Left renal cortex interstitium (tissue), 4 donors: ENCODE measurements at regions not wholly inside any gene's neighbourhood (a gene's known extent, or its start where the extent isn't known, plus 50 kb on each side); places are given as distances from the start of the nearest gene placed in this dataset.
"Not testable (repeated sequence)": the region's sequence is repeated elsewhere in the genome, so short reads cannot be mapped to it uniquely, and the experiment has no call there.

ENCODE experiments used
- DNase-seq, 4 donors: peaks; one replicate each; pipeline ENCODE4 v3.0.0-alpha.2; 2013; ENCODE audit warnings: low read depth in 4 of 4, low spot score in 2 of 4, missing footprints in 1 of 4

DNA sequence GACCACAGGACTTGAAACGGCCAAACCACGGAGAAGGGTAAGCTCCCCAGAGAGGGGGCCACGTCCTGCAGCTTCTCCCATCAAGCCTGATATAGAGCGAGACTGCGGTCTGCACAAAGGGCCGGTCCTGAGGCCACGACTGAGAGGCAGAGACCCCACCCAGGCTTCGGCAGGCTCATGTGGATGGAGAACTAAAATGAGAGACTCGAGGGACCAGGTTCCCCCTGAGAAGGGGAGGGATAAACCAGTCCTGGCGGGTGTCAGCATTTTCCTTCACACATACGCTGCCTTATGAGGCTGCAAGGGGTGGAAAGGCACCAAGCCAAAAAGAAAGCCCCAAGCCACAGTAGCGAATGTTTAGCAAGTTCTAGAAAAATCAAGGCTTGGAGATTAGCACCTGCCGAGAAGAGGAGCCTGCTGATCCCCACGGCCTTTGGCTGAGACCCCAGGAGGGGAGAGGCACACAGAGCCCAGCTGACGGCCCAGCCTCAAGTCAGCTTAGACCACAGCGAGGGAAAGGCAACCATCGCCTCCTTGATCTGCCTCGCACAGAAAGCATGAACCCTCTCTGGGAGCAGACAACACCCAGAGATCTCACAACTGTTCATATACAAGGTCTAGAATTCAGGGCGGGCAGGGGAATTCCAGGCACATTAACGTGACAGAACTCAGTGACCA is 92.6 kb upstream of the RNF32 start:
- no peak for DNase-seq

DNA sequence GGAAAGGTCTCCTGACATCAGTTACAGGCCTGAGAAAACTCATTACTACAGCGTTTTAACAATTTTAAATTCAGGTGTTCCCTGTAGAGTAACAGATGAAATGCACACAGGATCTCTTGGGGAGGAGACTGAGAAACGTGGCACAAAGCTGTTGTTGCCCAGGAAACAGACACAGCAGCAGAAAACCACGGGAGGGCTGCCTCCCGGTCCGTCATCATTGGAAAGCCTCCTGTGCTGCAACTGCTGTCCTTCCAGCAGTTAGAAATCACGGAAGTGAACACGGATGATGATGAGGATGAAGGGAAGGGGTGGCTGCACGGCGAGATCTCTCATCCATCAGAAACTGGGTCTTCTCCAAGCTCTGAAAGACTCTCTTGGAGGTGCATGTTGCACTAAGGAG is 94.6 kb upstream of the RNF32 start:
- DNase-seq: no peak

DNA sequence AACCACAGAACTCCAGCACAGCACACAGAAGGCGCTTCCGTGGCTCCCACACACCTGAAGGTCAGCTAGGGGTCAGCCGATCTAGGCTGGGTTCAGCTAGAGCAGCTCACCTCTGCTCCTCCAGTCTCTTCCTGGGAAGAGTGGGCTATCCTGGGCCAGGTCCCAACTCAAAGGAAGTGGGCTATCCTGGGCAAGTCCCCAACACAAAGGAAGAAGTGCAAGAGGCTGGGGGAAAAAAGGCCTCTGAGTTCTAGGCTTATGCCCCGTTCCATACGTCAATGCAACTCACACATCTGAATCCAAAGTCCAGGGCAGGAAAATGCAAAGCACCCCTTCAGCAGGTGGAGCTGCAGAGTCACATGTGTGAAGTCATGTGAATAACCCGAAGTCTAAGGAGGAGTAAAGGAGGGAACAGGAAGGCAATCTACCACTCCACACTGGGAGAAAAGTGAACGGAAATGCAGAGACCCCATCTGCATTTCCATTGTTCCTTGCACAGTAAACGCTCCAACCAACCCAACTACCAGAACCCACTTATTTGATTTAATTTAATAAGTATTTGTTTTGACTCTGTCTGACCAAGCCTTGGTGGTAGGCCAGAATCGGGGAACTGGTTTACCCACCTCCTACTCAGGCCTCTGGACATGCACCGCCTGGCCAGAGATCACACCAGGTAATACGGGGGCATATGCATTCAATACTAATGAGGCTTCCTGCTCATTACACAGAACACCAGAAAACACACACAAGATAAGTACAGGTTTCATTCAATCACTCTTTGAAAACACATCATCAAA is 95.5 kb upstream of the RNF32 start:
- DNase-seq: no peak

DNA sequence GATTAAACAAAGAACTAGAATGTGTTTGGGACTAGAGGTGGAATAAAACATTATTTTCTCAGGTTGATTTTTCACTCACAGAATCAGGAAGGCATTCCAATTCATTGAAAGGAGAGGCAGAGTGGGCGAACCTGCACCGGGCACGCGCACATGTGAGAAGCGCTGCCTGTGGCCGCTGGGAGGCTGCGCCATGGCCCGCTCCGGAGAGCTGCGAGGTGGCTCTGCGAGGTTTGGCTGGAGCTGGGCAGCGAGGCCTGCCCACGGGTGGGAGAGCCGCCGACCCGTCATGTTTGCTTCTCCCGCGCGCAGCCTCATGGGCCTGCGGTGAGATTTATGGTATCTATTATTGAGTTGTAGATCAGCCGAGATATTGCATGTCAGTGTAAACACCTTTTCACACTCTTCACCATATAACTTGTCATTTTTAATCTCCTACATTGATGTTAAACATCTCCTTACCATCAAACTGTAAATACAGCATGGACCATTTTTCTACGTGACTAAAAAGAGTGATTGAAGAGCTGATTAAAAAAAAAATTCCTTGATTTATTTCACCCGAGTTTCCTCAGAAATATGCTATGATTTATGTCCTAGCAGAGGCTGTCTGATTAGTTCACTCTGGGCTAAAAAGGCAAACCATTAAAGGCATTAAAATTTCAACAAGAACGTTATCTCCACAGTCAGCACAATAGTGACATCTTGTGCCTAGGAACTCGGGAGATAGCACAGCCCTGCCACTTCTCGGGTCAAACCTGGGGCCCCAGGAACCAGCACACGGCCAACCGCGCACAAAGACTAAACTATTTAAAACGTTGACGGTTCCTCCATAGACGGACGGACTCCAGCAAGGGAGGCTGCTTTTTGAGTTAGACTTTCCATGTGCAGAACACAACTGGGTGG is 96.6 kb upstream of the RNF32 start:
- no peak for DNase-seq

DNA sequence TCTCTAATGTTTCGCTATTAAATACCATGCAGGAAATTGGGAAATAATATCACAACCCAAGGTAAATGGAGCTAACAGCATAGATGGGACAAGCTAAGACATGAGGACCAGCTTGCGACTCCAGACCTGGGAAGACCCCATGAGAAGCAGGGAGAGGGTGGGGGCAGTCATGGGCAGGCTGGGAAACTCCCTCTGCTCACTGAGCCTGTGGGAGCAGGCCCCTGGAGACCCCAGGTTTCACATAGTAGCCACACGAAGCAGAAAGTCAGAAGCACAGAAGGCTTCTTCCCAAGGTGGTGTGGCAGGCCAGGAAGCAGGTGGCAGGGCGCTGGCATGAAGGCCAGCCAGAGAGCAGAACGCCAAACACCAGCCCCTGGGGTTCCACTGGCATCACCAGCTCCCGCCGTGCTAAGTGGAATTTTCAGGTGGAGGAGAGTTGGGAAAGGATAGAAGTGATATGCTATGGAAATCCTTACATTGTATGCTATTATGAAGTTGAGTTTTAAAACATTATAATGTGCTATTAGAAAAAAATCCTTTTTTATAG is 99.9 kb upstream of the RNF32 start:
- DNase-seq: no peak

DNA sequence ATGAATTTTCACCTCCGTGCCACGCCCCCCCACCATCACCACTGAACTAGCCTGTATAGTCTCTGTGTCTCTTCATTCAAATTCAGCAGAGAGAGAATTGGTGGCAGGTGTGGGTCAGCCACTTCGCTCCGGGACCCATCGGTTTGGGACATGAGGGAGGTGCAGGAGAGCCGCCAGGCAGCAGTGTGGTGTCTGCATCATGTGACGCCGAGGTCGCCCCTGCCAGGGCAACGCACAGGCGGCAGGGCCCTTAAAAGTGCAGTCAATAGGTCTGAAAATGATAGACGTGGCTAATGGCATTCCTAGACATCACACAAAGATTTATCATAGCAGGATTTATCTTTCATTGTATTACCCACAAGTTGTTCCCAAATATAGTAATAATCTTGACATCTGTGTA is 100.6 kb upstream of the RNF32 start:
- DNase-seq: no peak

DNA sequence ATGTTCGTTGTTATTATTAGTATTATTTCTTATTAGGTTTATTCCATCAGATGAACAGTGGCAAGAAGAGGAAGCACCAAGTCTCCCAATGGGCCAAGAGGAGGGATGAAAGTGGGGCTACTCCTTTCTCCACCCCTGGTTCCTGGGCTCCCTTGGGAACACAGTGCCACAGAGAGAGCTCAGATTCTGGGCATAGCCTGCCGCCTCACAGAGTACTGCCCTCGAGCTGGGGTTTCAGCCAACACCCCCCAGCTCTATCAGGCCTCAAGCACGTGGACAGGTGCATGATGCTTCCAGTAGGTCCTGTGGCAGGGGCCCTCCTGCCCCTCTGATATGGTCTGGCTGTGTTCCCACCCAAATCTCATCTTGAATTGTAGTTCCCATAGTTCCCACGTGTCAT is 103.6 kb upstream of the RNF32 start:
- no peak for DNase-seq

DNA sequence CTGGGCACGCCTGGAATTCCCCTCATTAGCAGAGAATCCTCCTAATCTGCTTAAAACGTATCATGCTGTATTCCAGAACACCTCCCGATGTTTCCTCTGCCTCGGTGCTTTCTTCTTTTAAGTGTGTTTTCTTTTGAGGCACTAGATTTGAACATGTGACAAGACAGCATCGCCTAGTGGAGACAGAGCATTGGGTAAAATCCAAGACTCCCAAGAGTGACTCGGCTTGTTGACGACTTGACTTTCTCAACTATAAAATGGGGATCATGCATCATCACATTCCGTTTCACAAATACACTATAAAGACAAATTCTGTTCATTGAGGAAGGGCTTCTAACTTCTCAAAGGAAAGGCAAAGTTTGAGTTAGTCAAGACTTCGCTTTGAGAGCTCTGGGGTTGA is 105.6 kb upstream of the RNF32 start:
- DNase-seq: no peak

DNA sequence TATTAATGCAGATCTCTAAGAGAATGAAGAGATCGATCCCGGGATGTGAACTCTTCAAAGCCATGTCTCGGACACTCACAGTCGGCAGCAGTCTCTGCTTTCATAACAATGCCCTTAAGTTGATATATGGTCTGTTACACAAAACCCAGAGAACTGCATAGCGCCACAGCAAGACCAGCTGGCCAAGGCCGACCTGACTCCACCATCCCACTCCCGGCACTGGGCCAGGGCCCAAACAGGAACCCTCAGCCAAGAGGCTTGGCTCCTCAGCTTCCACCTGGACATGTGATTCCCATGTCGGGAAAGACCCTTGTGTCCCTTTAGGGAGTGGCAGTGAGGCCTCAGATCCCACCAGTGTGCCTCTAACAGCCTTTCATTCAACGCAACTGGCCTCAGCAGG is 106.6 kb upstream of the RNF32 start:
- DNase-seq: no peak

DNA sequence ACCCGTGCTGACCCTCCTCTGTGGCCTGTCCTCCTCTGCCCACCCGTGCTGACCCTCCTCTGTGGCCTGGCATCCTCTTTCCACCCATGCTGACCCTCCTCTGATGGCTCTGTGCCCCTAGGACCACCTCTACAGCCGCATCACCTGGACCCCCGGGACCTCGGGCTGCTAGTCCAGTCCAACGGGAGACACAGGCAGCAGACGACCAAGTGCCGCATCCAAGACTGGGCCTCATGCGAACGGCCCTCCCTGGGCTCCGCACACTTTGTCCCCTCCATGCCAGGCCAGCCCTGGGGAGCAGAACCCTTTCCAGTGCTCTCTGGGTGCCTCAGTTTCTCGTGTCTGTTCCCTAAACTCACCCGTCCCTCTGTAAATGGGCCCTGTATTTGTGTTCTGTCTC is 107.2 kb upstream of the RNF32 start:
- no peak for DNase-seq

DNA sequence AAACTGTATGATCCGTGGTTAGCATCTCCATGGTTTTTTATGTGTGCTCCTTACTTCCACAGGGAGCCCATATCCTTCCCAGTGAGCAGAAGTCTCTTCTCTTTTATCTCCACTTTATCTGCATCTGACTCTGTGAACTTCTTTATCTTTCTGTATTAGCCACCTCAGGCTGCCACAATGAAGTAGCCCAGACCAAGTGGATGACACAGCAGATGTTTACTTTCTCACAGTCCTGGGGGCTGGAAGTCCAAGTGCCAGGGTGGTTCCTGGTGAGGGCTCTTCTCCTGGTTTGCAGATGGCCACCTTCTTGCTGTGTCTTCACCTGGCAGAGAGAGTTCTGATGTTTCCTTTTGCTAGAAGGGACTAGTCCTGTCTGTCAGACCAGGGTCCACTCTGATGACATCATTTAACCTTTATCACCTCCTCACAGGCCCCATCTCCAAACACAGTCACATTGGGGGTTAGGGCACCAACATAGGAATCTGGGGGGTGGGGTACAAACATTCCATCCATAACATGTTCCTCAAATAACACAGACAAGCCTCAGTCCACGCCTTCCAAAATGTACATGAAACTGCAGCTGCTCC is 108.5 kb upstream of the RNF32 start:
- DNase-seq: no peak

DNA sequence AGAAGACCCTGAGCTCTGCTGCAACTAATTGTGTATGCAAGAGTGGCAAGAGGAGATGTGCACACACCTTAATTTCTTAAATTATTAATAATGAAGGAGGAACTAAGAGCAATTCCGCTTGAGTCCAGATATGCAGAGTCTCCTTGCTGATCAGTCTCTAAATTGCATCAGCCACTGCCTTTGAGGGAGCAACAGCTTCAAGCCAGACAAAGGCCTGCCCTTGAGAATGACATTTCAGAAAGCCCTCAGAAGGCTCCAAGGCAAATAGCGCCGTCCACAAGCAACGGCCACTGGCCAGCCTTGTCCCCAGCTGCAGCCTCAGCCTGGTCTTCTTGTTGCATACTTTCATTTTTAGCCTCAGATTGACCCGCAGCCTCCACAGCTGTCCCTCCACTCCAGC is 110.6 kb upstream of the RNF32 start:
- DNase-seq: no peak

DNA sequence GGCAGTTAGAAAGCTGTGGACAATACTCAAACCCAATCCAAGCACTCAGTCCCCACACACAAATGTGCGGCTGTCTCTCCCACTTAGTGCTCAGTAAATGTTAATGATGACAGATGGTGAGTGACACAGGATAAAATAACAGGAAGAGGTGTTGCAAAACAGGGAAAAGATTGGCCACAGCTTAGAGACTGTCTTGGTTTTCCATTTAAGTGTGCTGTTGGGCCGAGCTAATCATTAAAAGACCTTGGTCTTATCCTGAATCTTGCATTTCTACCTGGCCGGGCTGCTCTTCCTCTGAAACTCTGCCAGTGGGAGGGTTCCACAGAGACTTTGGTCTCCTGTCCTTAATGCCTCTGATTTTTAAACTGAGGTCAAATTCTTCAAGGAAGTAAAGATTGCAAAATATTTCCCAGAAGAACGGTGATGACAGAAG is 113.1 kb upstream of the RNF32 start:
- peak in 1 of 4 donors; percentile 19 for DNase-seq

DNA sequence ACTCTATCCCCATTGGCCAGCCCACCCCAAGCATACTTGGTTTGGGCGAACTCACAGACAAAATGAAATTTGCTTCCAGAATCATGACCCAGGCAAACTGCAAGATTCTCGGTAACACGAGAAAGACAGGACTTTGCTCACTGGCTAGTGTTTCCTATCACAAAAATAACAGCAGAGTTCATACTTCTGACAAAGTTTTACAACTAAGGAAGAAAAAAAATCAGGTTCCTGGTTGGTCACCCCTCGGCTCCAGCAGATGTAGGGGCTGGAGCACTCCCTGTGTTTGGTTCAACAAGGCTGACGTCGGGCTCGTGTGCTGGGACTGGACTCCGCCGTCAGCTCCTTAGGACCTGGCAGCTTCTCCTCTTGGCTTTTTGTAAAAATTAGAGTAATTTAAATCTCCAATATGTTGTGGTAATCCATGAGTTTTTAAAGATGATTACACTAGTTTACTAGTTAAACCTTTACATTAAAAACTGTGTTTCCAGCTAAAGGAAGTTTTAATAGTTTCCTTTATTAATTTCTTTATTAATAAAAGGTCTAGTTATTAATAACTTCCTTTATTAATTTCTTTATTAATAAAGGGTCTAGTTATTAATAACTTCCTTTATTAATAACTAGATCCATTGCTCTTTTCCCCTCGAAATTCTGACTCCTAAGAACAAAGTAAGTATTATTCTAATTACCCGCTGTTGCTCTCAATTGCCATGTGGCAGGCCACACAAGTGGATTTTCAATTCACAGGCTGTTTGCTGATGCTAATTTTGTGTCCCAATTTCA is 115.6 kb upstream of the RNF32 start:
- DNase-seq: no peak

DNA sequence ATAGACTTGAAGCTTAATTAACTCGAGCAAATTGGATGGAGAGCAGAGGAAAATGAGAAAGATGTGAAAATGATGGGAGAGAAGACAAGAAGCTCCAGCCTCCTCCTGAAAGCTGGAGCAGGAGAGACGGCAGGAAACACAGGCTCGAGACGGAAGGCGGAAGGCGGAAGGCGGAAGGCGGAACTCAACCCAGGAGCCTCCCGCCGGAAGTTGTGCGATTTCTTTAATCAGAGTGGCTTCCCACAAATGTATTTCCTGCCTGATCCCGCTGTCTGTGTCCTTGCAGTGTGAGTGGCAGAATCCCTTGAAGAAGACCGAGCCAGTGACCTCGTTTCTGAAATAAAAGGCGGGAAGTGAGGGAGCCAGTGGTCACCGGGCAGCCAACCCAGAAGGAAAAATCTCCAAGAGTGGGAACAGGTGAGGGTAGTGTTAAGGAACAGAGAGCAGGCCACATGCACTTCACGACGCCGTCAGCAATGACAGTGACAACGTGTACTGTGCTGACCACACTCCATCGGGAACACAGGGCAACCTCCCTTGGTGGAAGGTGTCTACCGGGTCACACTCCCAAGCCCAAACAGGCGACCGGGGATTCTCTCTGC is 117.0 kb upstream of the RNF32 start:
- no peak for DNase-seq

DNA sequence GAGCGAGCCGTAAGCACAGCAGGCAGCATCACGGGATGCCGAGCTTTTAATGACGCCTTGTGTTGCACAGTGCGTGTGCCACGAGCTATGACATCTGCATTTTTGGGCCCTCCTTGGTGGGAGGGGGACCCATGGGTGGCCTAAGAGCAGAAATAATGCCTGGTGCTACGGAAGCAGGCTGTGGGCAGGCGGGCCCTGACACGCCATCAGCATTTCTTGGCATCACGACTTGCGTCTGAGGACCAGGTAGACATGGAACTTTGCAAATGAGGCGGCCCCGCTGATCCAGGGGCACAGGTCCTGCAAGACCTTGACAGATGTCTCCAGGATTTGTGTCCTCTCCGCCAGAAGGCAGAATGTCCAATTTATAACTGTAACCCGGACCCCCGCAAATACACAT is 117.8 kb upstream of the RNF32 start:
- DNase-seq: no peak

DNA sequence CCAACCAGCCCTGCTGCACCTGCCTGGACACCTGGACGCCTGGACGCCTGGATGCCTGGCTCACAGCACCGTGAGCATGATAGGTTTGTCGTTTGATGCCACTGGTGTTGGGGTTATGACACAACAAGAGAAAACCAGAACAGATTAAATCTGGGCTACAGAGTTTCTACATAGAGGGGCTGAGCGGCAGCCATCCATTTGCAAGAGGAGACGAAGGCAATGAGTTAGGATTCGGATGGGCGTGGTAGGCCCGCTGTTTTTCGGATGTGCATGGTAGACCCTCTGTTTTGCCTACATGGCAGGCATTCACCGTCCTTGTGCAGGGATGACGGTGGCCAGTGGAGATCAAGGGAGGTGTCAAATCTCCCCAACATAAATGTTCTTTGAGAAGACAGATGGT is 121.5 kb upstream of the RNF32 start:
- DNase-seq: no peak

DNA sequence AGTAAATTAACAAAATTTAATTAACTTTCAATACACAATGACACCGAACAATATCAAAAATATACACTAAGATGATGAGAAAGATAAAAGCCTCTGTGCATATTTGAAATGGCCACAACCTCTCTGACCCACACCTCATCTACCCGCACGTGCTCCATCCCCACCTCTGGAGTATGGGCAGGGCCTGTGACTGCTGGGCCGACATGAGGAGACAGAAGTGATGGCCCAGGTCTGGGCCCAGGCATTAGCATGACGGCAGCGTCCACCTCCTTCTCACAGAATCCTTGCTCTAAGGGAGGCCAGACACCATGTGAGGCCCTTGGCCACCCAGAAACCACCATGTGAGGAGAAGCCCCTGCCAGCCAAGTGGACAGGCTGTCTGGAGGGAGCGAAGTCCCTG is 122.1 kb upstream of the RNF32 start:
- DNase-seq: no peak

DNA sequence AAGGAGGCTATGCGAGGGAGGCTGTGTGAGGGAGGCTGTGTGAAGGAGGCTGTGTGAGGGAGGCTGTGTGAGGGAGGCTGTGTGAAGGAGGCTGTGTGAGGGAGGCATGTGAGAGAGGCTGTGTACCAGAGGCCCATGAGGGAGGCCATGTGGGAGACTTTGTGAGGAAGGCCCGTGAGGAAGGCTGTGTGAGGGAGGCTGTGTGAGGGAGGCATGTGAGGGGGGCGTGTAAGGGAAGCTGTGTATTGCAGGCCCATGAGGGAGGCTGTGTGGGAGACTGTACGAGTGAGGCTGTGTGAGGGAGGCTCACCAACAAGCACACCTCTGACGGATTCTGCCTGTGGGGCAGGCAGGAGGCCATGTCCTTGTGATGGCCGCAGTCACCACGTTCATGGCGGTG is 122.7 kb upstream of the RNF32 start:
- DNase-seq: not testable (repeated sequence)
